ENCODE measurements at regions not wholly inside any gene's neighbourhood (a gene's known extent, or its start where the extent isn't known, plus 50 kb on each side); places are given as distances from the start of the nearest gene placed in this dataset.

DNA sequence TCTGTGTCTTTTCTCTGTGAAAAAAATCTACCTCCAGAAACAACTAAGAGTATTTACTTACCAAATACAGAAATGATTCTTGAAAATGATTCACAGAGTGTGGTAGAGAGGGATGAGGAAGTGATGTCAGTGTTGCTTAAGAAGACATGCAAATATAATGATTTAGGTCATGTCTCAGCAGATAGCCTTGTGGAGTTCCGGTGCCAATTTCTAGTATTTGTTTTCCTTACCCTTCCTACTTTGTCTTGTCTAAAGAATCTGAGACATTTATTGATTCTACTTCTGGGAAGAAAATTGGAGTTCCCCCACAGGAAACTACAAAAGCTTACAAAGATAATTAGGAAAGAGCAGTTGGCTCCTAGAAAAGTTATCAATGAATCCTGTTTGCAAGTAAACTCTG is 68.8 kb downstream of the GJA1 start:
- TF ChIP-seq CTCF (tag by site-specific recombination; IDR thresholded peaks at IDR 0.05), result no peak
- TF ChIP-seq ZNF214 (tag by site-specific recombination; IDR thresholded peaks at IDR 0.05; ENCODE audit: borderline replicate concordance), result no peak
- TF ChIP-seq, protein P1, sequence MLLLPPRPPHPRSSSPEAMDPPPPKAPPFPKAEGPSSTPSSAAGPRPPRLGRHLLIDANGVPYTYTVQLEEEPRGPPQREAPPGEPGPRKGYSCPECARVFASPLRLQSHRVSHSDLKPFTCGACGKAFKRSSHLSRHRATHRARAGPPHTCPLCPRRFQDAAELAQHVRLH (tag by site-specific recombination; IDR thresholded peaks at IDR 0.05), result no peak
- no peak for TF ChIP-seq ZNF324 (tag by site-specific recombination; IDR thresholded peaks at IDR 0.05)
- TF ChIP-seq REST (tag by site-specific recombination; IDR thresholded peaks at IDR 0.05), result no peak
- no peak for TF ChIP-seq BCL11A (tag by site-specific recombination; IDR thresholded peaks at IDR 0.05; ENCODE audit: low read depth)
- TF ChIP-seq ZNF292 (tag by site-specific recombination; IDR thresholded peaks at IDR 0.05; ENCODE audit: borderline replicate concordance, low read depth), result no peak
- TF ChIP-seq, protein P2, sequence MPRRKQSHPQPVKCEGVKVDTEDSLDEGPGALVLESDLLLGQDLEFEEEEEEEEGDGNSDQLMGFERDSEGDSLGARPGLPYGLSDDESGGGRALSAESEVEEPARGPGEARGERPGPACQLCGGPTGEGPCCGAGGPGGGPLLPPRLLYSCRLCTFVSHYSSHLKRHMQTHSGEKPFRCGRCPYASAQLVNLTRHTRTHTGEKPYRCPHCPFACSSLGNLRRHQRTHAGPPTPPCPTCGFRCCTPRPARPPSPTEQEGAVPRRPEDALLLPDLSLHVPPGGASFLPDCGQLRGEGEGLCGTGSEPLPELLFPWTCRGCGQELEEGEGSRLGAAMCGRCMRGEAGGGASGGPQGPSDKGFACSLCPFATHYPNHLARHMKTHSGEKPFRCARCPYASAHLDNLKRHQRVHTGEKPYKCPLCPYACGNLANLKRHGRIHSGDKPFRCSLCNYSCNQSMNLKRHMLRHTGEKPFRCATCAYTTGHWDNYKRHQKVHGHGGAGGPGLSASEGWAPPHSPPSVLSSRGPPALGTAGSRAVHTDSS (tag by site-specific recombination; IDR thresholded peaks at IDR 0.05), result no peak
- no peak for TF ChIP-seq YY1 (tag by site-specific recombination; IDR thresholded peaks at IDR 0.05)
- TF ChIP-seq ZEB2 (tag by site-specific recombination; IDR thresholded peaks at IDR 0.05), result no peak
- no peak for TF ChIP-seq ZNF521 (tag by site-specific recombination; IDR thresholded peaks at IDR 0.05)
- no peak for TF ChIP-seq KLF1 (tag by site-specific recombination; IDR thresholded peaks at IDR 0.05)
- TF ChIP-seq ZBTB49 (tag by site-specific recombination; IDR thresholded peaks at IDR 0.05; ENCODE audit: low read depth), result no peak
